Epithelial cell of proximal tubule (primary cell): ENCODE measurements at regions not wholly inside any gene's neighbourhood (a gene's known extent, or its start where the extent isn't known, plus 50 kb on each side); places are given as distances from the start of the nearest gene placed in this dataset.

Experiments used
- DNase-seq: peaks from one replicate; pipeline ENCODE4 v3.0.0-alpha.2; 2011; ENCODE audit warnings: low read depth
- H3K4me3 ChIP-seq: 2 replicates; pipeline ENCODE4 v1.5.1; 2011; ENCODE audit warnings: low read depth, mild to moderate bottlenecking, low read length
- TF ChIP-seq, protein P1 (sequence below): conservative IDR thresholded peaks from 2 replicates; pipeline ENCODE4 v1.5.1; 2012; ENCODE audit warnings: low read depth, mild to moderate bottlenecking, low read length

DNA sequence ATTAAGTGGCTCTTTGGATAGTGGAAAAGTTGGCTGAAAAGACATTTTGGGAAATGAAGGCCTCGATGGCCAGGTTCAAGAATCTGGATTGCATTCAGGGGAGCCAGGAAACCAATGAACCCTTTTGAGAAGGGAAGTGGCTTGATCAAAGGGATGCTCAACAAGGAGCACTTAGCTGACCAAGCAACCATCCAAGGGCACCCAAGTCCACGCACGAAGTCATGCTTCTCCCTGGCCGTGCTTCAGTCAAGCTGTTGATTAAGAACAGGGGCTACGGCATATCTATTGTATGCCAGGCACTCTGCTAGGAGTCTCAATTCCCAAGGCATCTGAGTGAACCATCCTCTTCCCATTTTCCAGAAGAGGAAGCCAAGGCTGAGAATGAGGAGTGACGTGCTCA is 185.8 kb upstream of the GLI2 start:
- H3K4me3 ChIP-seq = no peak overlapping the region
- DNase-seq = no peak
- TF ChIP-seq, protein P1, sequence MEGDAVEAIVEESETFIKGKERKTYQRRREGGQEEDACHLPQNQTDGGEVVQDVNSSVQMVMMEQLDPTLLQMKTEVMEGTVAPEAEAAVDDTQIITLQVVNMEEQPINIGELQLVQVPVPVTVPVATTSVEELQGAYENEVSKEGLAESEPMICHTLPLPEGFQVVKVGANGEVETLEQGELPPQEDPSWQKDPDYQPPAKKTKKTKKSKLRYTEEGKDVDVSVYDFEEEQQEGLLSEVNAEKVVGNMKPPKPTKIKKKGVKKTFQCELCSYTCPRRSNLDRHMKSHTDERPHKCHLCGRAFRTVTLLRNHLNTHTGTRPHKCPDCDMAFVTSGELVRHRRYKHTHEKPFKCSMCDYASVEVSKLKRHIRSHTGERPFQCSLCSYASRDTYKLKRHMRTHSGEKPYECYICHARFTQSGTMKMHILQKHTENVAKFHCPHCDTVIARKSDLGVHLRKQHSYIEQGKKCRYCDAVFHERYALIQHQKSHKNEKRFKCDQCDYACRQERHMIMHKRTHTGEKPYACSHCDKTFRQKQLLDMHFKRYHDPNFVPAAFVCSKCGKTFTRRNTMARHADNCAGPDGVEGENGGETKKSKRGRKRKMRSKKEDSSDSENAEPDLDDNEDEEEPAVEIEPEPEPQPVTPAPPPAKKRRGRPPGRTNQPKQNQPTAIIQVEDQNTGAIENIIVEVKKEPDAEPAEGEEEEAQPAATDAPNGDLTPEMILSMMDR = no peak

GRCh38 chr2:120550282-120550681 is 185.4 kb upstream of the GLI2 start:
- no peak overlapping the region for H3K4me3 ChIP-seq
- no peak for DNase-seq
- TF ChIP-seq, protein P1 = no peak

GRCh38 chr2:120550893-120551446 is 184.7 kb upstream of the GLI2 start:
- no peak for DNase-seq
- TF ChIP-seq, protein P1 = no peak
- no peak overlapping the region for H3K4me3 ChIP-seq

DNA sequence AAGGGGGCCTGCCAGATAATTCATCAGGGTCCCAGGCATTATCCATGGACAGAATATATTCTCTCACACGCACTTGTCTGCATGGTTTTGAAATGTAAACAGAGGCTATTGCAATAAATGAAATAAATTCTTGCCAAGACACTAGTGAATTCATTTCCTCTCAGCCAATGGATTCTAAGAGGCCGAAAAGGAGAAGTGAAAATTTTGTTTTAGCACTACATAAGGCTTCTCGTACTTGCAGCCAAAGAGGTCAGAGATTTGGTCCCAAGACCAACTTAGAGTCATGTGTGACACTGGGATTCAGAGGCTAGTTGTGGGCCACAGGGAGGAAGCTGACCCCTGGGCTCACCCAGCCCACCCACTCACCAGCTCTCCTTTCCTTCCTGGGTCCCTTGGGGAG is 184.1 kb upstream of the GLI2 start:
- TF ChIP-seq, protein P1 = no peak
- H3K4me3 ChIP-seq = no peak overlapping the region
- DNase-seq = no peak

GRCh38 chr2:120552079-120552478 is 183.6 kb upstream of the GLI2 start:
- DNase-seq = no peak
- TF ChIP-seq, protein P1 = no peak
- no peak overlapping the region for H3K4me3 ChIP-seq

DNA sequence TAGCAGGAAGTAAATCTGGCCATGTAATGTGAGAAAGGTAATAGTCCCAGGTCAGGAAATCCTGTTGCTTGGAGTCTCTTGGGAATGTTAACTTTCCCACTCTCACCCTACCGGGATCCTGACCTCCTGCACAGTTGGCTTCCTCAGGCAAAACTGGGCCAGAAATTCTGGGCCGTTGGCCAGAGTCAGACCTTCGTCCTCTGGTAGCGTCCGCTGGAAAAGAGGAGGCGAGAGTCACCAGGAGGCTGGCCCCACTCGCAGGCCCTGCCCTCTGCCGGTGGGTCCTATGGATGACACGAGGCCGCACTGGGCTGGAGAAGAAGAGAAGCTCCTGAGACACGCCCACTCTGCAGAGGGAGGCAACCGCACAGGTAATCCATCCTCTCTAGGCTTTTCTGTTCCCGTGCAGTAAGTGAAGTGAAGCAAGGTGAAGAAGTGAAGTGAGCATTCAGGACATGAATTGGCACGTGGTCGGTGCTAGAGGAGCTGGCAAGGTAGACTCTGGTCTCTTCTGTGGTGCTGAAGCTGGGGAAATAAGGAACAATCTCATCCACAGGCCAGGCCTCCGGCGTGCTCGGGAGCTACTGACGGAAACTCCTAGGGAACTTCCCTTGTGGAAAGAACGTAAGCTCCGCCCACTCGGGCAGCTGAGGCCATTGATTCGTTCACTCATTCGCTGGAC is 182.7 kb upstream of the GLI2 start:
- DNase-seq = no peak
- TF ChIP-seq, protein P1 = peak; percentile 83
- H3K4me3 ChIP-seq = no peak overlapping the region

GRCh38 chr2:120554625-120555032 is 181.0 kb upstream of the GLI2 start:
- no peak for DNase-seq
- TF ChIP-seq, protein P1 = no peak
- H3K4me3 ChIP-seq = no peak overlapping the region
